NOMO-1 (cell line): ENCODE measurements at regions not wholly inside any gene's neighbourhood (a gene's known extent, or its start where the extent isn't known, plus 50 kb on each side); places are given as distances from the start of the nearest gene placed in this dataset.

ENCODE experiments used
- DNase-seq, 2 experiments: peaks; one replicate each; lab custom pipeline; 2025; ENCODE audit not compliant: unreplicated experiment in 2 of 2; lab: John Stamatoyannopoulos, UW

- DNase-seq: no peak
Observed at GRCh38 chr13:33684874-33685273, 133.1 kb upstream of the RFC3 start.

GRCh38 chr13:33686772-33687480 lies 131.0 kb upstream of the RFC3 start:
- no peak for DNase-seq

- no peak for DNase-seq
Observed at GRCh38 chr13:33690354-33690753, 127.6 kb upstream of the RFC3 start.

- no peak for DNase-seq
Observed at GRCh38 chr13:33691980-33692379, 126.0 kb upstream of the RFC3 start.

- DNase-seq: no peak
Observed at GRCh38 chr13:33692531-33692930, 125.4 kb upstream of the RFC3 start.

- no peak for DNase-seq
Observed at GRCh38 chr13:33694546-33694945, 123.4 kb upstream of the RFC3 start.

GRCh38 chr13:33696530-33696929 lies 121.4 kb upstream of the RFC3 start:
- DNase-seq: no peak

- DNase-seq: no peak
Observed at GRCh38 chr13:33697926-33698325, 120.0 kb upstream of the RFC3 start.

- DNase-seq: no peak
Observed at GRCh38 chr13:33707449-33707848, 110.5 kb upstream of the RFC3 start.

- no peak for DNase-seq
Observed at GRCh38 chr13:33710924-33711323, 107.0 kb upstream of the RFC3 start.

- DNase-seq: no peak
Observed at GRCh38 chr13:33711436-33711835, 106.5 kb upstream of the RFC3 start.

GRCh38 chr13:33717775-33718174 lies 100.2 kb upstream of the RFC3 start:
- DNase-seq: peak in 1 of 2 experiments; percentile 19

- no peak for DNase-seq
Observed at GRCh38 chr13:33721724-33722123, 96.2 kb upstream of the RFC3 start.

GRCh38 chr13:33722216-33722915 lies 95.6 kb upstream of the RFC3 start:
- no peak for DNase-seq

- DNase-seq: no peak
Observed at GRCh38 chr13:33723365-33723764, 94.6 kb upstream of the RFC3 start.

GRCh38 chr13:33723772-33724435 lies 94.0 kb upstream of the RFC3 start:
- DNase-seq: peak; percentile 64 to 79

GRCh38 chr13:33725340-33725739 lies 92.6 kb upstream of the RFC3 start:
- no peak for DNase-seq

GRCh38 chr13:33727297-33728083 lies 90.5 kb upstream of the RFC3 start:
- no peak for DNase-seq

GRCh38 chr13:33728271-33729037 lies 89.5 kb upstream of the RFC3 start:
- DNase-seq: peak; percentile 76 to 95

- DNase-seq: peak; percentile 84 to 90
Observed at GRCh38 chr13:33730147-33730546, 87.8 kb upstream of the RFC3 start.
